Smooth muscle cell (in vitro differentiated cells): ENCODE measurements at regions not wholly inside any gene's neighbourhood (a gene's known extent, or its start where the extent isn't known, plus 50 kb on each side); places are given as distances from the start of the nearest gene placed in this dataset.

Source experiments
- DNase-seq: peaks from one replicate; lab custom pipeline; 2025; ENCODE audit not compliant: unreplicated experiment; lab: John Stamatoyannopoulos, UW
- H2AFZ ChIP-seq: fragments of 200-600 bp; sonication (generic); 2 replicates; pipeline ENCODE4 v1.6.0; 2016; ENCODE audit warnings: antibody characterized with exemption, low read depth, mild to moderate bottlenecking
- H3F3A ChIP-seq: fragments of 200-600 bp; sonication (generic); 2 replicates; pipeline ENCODE4 v1.6.0; 2017; ENCODE audit warnings: antibody characterized with exemption, low read depth
- H3K27ac ChIP-seq: fragments of 200-600 bp; sonication (generic); 2 replicates; pipeline ENCODE4 v1.5.1; 2016; ENCODE audit warnings: low read depth, mild to moderate bottlenecking
- H3K27me3 ChIP-seq: fragments of 200-600 bp; sonication (generic); 2 replicates; pipeline ENCODE4 v1.6.1; 2016; ENCODE audit warnings: low read depth, mild to moderate bottlenecking
- H3K36me3 ChIP-seq: fragments of 200-600 bp; sonication (generic); 2 replicates; pipeline ENCODE4 v1.5.1; 2016; ENCODE audit warnings: low read depth
- H3K4me1 ChIP-seq: fragments of 200-600 bp; sonication (generic); 2 replicates; pipeline ENCODE4 v1.5.1; 2016; ENCODE audit warnings: low read depth
- H3K4me2 ChIP-seq: fragments of 200-600 bp; sonication (generic); 2 replicates; pipeline ENCODE4 v1.6.0; 2016; ENCODE audit warnings: mild to moderate bottlenecking
- H3K4me3 ChIP-seq: fragments of 200-600 bp; sonication (generic); 2 replicates; pipeline ENCODE4 v1.5.1; 2016; ENCODE audit warnings: mild to moderate bottlenecking
- H3K79me2 ChIP-seq: fragments of 200-600 bp; sonication (generic); 2 replicates; pipeline ENCODE4 v1.6.0; 2016; ENCODE audit warnings: low read depth, mild to moderate bottlenecking
- H3K9ac ChIP-seq: fragments of 200-600 bp; sonication (generic); 2 replicates; pipeline ENCODE4 v1.6.0; 2016; ENCODE audit warnings: low read depth
- H3K9me3 ChIP-seq: fragments of 200-600 bp; sonication (generic); replicated peaks from 2 replicates; pipeline ENCODE4 v1.5.1; 2016; ENCODE audit warnings: low read depth
- H4K20me1 ChIP-seq: fragments of 200-600 bp; sonication (generic); 2 replicates; pipeline ENCODE4 v1.6.0; 2016; ENCODE audit warnings: low read depth
- CTCF ChIP-seq: fragments of 200-600 bp; sonication (generic); IDR thresholded peaks from 2 replicates; pipeline ENCODE4 v1.5.1; 2017; ENCODE audit warnings: borderline replicate concordance, mild to moderate bottlenecking, antibody characterized with exemption; ENCODE audit not compliant: insufficient read depth, poor library complexity, severe bottlenecking
- WGBS: methylation state at CpG from one replicate; pipeline ENCODE4 v1.1.7; 2016; ENCODE audit warnings: low lambda C conversion rate; 5-methylcytosine and 5-hydroxymethylcytosine counted together

GRCh38 chr2:133959066-133959465 lies 294.8 kb upstream of the MGAT5 start:
- no peaks in the 10 kb centered on the region for H3K36me3 ChIP-seq
- no peak overlapping the region for H3K4me2 ChIP-seq
- H3K9ac ChIP-seq: no peak overlapping the region
- H4K20me1 ChIP-seq: no peaks in the 10 kb centered on the region
- no peaks in the 10 kb centered on the region for H3K9me3 ChIP-seq
- H3K4me1 ChIP-seq: no peaks in the 10 kb centered on the region
- WGBS: 70% methylated on average over 1 of the region's 1 CpG
- H3K79me2 ChIP-seq: no peaks in the 10 kb centered on the region
- H3K27me3 ChIP-seq: peaks cover 4% of the 10 kb centered on the region
- H3K4me3 ChIP-seq: no peak overlapping the region
- TF ChIP-seq CTCF: no peak
- no peak for DNase-seq
- no peak overlapping the region for H3K27ac ChIP-seq
- H3F3A ChIP-seq: no peaks in the 10 kb centered on the region
- H2AFZ ChIP-seq: no peak overlapping the region

- no peaks in the 10 kb centered on the region for H3K4me1 ChIP-seq
- no peak overlapping the region for H3K4me3 ChIP-seq
- no peaks in the 10 kb centered on the region for H3F3A ChIP-seq
- WGBS: 63% methylated on average over 4 of the region's 4 CpGs
- no peaks in the 10 kb centered on the region for H4K20me1 ChIP-seq
- no peak for TF ChIP-seq CTCF
- DNase-seq: no peak
- no peaks in the 10 kb centered on the region for H3K36me3 ChIP-seq
- H3K9ac ChIP-seq: no peak overlapping the region
- no peak overlapping the region for H2AFZ ChIP-seq
- H3K27ac ChIP-seq: no peak overlapping the region
- H3K9me3 ChIP-seq: no peaks in the 10 kb centered on the region
- no peak overlapping the region for H3K4me2 ChIP-seq
- H3K27me3 ChIP-seq: peaks cover 4% of the 10 kb centered on the region
- H3K79me2 ChIP-seq: no peaks in the 10 kb centered on the region
These were observed 287.1 kb upstream of the MGAT5 start for GRCh38 chr2:133966720-133967304.

- WGBS: 82% methylated on average over 4 of the region's 4 CpGs
- Histone ChIP-seq H3K9me3 (no peaks in the 10 kb centered on the region), H3K79me2 (no peaks in the 10 kb centered on the region), H3K4me3 (no peak overlapping the region), H2AFZ (no peak overlapping the region), H3F3A (no peaks in the 10 kb centered on the region), H3K9ac (no peak overlapping the region), H3K4me1 (no peaks in the 10 kb centered on the region), H4K20me1 (no peaks in the 10 kb centered on the region), H3K27ac (no peak overlapping the region), H3K27me3 (peaks cover 3% of the 10 kb centered on the region), H3K36me3 (no peaks in the 10 kb centered on the region), H3K4me2 (no peak overlapping the region)
- DNase-seq: no peak
- no peak for TF ChIP-seq CTCF
These were observed 286.5 kb upstream of the MGAT5 start for GRCh38 chr2:133967326-133967725.

GRCh38 chr2:133968446-133968845 lies 285.4 kb upstream of the MGAT5 start:
- H3K9me3 ChIP-seq: no peaks in the 10 kb centered on the region
- no peaks in the 10 kb centered on the region for H3K4me1 ChIP-seq
- no peaks in the 10 kb centered on the region for H4K20me1 ChIP-seq
- no peak overlapping the region for H3K4me2 ChIP-seq
- H3K4me3 ChIP-seq: no peak overlapping the region
- H3K79me2 ChIP-seq: no peaks in the 10 kb centered on the region
- no peak for DNase-seq
- H3K27ac ChIP-seq: no peak overlapping the region
- no peaks in the 10 kb centered on the region for H3F3A ChIP-seq
- no peaks in the 10 kb centered on the region for H3K36me3 ChIP-seq
- WGBS: 98% methylated on average over 3 of the region's 3 CpGs
- peaks cover 9% of the 10 kb centered on the region for H3K27me3 ChIP-seq
- TF ChIP-seq CTCF: no peak
- H3K9ac ChIP-seq: no peak overlapping the region
- H2AFZ ChIP-seq: no peak overlapping the region
